NCI-H2107 treated with DMSO at 0.1 percent for 48 hours (cell line): ENCODE measurements at regions not wholly inside any gene's neighbourhood (a gene's known extent, or its start where the extent isn't known, plus 50 kb on each side); places are given as distances from the start of the nearest gene placed in this dataset.

ENCODE experiments used
- DNase-seq: peaks from one replicate; lab custom pipeline; 2025; ENCODE audit not compliant: unreplicated experiment; lab: John Stamatoyannopoulos, UW

GRCh38 chr6:157755746-157756411, 67.2 kb upstream of the SNX9 start:
- DNase-seq: no peak

- peak; percentile 71 for DNase-seq
Measured at GRCh38 chr6:157756708-157757429, 66.2 kb upstream of the SNX9 start.

- DNase-seq: no peak
Measured at GRCh38 chr6:157757430-157758403, 65.3 kb upstream of the SNX9 start.

- DNase-seq: no peak
Measured at GRCh38 chr6:157758516-157759023, 64.5 kb upstream of the SNX9 start.

GRCh38 chr6:157759028-157759427, 64.0 kb upstream of the SNX9 start:
- DNase-seq: no peak

GRCh38 chr6:157760137-157760536, 62.9 kb upstream of the SNX9 start:
- no peak for DNase-seq

- DNase-seq: no peak
Measured at GRCh38 chr6:157760589-157761330, 62.3 kb upstream of the SNX9 start.

- DNase-seq: no peak
Measured at GRCh38 chr6:157761331-157761921, 61.6 kb upstream of the SNX9 start.

GRCh38 chr6:157761926-157762325, 61.1 kb upstream of the SNX9 start:
- no peak for DNase-seq

GRCh38 chr6:157762636-157763035, 60.4 kb upstream of the SNX9 start:
- no peak for DNase-seq

- DNase-seq: peak; percentile 94
Measured at GRCh38 chr6:157763129-157763903, 59.7 kb upstream of the SNX9 start.

- DNase-seq: no peak
Measured at GRCh38 chr6:157763904-157764177, 59.2 kb upstream of the SNX9 start.

GRCh38 chr6:157764178-157765068, 58.6 kb upstream of the SNX9 start:
- no peak for DNase-seq

- DNase-seq: no peak
Measured at GRCh38 chr6:157766901-157767774, 55.9 kb upstream of the SNX9 start.

- no peak for DNase-seq
Measured at GRCh38 chr6:157767775-157768156, 55.3 kb upstream of the SNX9 start.

- no peak for DNase-seq
Measured at GRCh38 chr6:157768304-157768703, 54.7 kb upstream of the SNX9 start.

GRCh38 chr6:157768863-157769551, 54.0 kb upstream of the SNX9 start:
- DNase-seq: no peak
